ENCODE measurements at regions not wholly inside any gene's neighbourhood (a gene's known extent, or its start where the extent isn't known, plus 50 kb on each side); places are given as distances from the start of the nearest gene placed in this dataset.

DNA sequence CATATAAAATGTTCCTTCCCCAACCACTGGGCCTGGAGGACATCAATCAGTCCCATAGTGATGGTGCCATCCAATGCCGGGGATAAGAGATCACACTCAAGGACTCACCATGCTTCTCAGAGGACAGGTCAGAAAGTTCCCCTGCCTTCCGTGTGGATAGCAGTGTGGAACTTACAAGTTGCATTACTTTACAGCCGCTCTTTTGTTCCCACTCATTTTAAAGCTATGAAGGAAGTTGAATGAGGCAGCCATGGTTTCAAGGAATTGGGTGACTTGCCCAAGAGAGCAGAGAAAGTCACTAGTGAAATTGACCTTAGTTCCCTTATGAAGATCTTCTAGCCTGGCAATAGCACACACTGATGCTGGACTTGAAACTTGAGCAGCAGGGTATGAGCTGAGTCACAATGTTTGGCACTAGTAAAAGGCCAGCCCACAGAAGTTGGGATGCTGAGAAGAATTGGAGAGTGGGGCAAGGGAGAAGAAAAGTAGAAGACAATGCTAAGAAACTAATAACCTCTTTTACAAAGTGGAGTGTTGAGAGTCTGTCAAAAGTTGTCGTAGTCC, 78.7 kb downstream of the CXCL12 start:
- no peak for TF ChIP-seq CTCF (conservative IDR thresholded peaks at IDR 0.05; ENCODE audit: low read depth, low read length)
- no peak overlapping the region for H3K4me3 ChIP-seq (ENCODE audit: low read length)
- peak; percentile 34 for DNase-seq (ENCODE audit: low read depth)

DNA sequence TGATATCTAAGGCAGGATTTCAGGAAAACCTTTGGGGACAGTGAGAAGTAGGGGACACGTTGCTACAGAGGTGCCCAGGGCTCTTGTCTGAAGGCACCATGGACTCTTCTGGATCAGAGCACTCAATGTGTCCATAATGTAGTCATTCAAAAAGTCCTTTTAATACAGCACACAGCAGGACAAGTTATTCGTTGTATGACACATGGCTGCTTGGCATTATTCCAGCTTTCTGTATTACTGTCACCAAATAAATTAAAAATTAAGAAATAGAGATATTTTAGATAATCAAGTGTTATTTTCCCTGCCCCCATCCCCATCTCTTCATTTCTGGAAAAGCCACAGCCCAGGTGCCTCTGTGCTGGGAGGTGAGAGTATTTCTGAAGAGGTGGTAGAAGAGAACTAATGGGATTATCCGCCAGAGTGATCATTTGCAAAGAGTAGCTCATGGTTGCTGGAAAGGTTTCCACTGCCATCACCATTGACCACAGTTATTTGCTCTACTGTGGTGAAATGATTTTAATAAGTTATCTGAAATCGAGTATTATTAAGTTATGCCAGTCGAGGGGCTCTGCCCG, 83.0 kb downstream of the CXCL12 start:
- peak; percentile 53 for DNase-seq (ENCODE audit: low read depth)
- TF ChIP-seq CTCF (conservative IDR thresholded peaks at IDR 0.05; ENCODE audit: low read depth, low read length) = no peak

GRCh38 chr10:44300666-44301649, 83.9 kb downstream of the CXCL12 start:
- DNase-seq (ENCODE audit: low read depth) = peak; percentile 99
- no peak overlapping the region for H3K4me3 ChIP-seq (ENCODE audit: low read length)
- no peak for TF ChIP-seq CTCF (conservative IDR thresholded peaks at IDR 0.05; ENCODE audit: low read depth, low read length)

More for the DNA sequence above, 83.0 kb downstream of the CXCL12 start:
- no peak overlapping the region for H3K4me3 ChIP-seq (ENCODE audit: low read length)

DNA sequence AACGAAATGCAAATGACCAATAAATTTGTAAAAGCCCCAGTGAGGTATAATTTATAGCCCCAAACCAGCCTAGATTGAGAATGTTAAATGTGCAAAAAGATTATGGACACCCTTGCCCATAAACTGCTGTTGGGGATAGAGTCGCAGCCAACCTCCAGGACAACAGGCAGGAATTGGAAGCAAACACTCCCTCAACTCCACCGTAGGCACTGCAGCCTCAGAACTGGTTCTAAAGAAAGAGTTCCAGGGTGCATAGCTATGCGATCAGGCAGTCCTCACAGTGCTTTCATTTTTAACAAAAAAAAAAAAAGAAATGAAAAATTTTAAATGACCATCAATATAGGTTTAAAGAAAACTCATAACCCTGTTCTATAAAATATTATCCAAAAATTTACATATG, 86.2 kb downstream of the CXCL12 start:
- no peak overlapping the region for H3K4me3 ChIP-seq (ENCODE audit: low read length)
- no peak for DNase-seq (ENCODE audit: low read depth)
- no peak for TF ChIP-seq CTCF (conservative IDR thresholded peaks at IDR 0.05; ENCODE audit: low read depth, low read length)

GRCh38 chr10:44297963-44298362, 86.9 kb downstream of the CXCL12 start:
- no peak for TF ChIP-seq CTCF (conservative IDR thresholded peaks at IDR 0.05; ENCODE audit: low read depth, low read length)
- no peak for DNase-seq (ENCODE audit: low read depth)
- no peak overlapping the region for H3K4me3 ChIP-seq (ENCODE audit: low read length)

- TF ChIP-seq CTCF (conservative IDR thresholded peaks at IDR 0.05; ENCODE audit: low read depth, low read length) = no peak
- H3K4me3 ChIP-seq (ENCODE audit: low read length) = no peak overlapping the region
- DNase-seq (ENCODE audit: low read depth) = no peak
Observed at GRCh38 chr10:44295644-44296241, 89.2 kb downstream of the CXCL12 start.
